ENCODE measurements at regions not wholly inside any gene's neighbourhood (a gene's known extent, or its start where the extent isn't known, plus 50 kb on each side); places are given as distances from the start of the nearest gene placed in this dataset.

DNA sequence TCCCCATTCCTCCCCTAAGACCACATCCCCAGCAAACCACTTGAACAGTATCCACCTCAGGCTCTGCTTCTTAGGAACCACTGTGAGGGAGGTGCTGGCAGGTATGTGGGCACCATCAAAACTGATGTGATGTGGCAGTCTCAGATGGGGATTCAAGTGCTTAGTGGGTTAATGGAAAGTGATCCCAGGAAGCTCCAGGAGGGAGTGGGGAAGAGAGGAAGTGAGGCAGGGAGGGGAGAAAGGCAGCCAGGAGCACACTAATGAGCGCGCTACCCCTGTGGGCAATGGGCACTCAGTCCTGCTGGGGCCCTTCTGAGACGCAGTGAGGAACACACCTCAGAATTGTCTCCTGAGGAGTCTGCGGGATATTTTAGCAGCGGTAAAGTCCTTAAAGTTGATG lies 263.1 kb upstream of the MOCS1 start:
- TF ChIP-seq, protein P1, sequence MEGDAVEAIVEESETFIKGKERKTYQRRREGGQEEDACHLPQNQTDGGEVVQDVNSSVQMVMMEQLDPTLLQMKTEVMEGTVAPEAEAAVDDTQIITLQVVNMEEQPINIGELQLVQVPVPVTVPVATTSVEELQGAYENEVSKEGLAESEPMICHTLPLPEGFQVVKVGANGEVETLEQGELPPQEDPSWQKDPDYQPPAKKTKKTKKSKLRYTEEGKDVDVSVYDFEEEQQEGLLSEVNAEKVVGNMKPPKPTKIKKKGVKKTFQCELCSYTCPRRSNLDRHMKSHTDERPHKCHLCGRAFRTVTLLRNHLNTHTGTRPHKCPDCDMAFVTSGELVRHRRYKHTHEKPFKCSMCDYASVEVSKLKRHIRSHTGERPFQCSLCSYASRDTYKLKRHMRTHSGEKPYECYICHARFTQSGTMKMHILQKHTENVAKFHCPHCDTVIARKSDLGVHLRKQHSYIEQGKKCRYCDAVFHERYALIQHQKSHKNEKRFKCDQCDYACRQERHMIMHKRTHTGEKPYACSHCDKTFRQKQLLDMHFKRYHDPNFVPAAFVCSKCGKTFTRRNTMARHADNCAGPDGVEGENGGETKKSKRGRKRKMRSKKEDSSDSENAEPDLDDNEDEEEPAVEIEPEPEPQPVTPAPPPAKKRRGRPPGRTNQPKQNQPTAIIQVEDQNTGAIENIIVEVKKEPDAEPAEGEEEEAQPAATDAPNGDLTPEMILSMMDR (IDR thresholded peaks at IDR 0.05; ENCODE audit: low read depth, low read length), result no peak
- DNase-seq (ENCODE audit: extremely low read depth, low read depth), result no peak

DNA sequence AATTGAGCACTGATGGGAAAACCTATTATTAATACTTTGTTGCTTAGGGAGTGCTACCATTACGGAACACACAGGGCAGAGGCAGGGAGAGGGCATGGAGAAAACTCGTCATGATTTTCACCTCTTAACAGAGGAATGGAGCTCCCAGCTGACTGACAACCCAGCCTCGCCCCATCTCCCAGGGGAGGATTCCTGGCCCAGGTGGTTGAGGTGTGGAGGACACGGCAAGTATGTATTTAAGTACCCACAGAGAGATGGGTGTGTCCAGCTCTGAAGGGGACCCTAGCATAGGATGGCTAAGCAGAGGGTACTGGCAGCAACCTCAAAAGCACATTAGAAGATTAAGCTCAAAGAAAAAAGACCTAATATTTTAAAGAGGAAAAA lies 261.9 kb upstream of the MOCS1 start:
- DNase-seq (ENCODE audit: extremely low read depth, low read depth), result no peak
- TF ChIP-seq, protein P1 (IDR thresholded peaks at IDR 0.05; ENCODE audit: low read depth, low read length), result no peak

DNA sequence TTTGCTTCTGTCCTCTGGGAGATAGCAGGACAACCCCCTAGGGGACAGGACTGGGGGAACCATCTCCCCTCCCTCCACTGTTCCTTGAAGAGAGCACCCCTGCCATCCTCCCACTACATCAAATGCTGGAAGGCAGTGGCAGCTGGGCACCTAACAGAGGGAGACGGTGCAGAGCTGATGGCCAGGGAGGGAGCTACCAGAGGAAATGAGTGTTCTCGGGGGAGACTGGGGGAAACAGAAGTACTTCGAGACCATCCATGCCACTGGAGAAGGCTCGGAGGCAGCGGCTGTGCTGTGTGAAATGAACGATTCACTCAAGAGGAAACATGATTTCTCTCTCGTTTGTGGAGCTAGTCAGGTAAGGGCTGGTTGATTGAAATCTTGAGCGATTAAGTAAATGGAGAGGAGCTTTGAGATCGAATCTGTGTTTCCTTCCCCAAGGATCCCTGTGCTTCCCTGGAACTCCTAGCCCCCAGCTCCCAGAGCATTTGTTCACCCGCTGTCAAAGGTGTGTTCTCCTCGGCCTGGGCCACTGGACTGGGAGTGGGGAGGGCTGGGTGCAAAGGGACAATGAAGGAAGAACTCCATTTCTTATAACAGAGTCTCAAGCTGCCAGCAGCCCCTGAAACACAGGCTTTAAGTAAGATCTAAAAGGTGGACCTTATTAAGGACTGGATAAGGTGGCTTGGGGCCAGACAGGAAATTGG lies 261.3 kb upstream of the MOCS1 start:
- no peak for DNase-seq (ENCODE audit: extremely low read depth, low read depth)
- TF ChIP-seq, protein P1 (IDR thresholded peaks at IDR 0.05; ENCODE audit: low read depth, low read length), result no peak

DNA sequence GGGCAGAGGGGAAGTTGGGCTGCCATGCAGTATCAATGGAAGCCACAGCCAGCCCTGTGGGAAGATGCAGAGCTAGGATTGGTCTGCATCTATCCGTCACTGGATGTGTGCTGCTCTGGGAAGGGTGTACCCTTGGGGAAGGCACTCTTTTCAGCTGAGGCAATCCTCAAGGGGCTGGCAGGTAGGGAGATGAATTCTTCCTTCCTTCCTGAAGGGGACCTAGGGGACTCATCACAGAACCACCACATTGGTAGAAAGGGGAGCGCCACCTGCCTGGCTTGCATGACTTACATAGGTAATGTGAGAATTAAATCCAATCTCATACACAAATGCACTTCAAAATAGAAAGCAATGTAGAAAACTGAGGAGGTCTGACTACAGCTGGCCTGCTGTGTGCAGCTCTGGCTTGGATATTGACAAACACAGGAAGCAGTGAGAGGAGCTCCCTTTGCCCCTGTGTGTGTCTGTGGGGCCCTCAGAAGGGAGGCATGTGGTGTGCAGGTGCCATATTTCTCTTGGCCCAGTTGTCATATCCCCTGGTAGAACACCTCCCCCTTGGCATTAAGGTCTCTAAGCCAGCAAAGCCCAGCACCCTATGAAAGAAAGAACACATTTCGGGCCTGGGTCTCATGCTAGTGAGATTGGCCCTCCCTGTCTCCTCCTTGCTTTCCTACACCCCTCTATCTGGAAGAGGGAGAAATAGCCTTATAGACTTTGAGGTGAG lies 260.3 kb upstream of the MOCS1 start:
- no peak for DNase-seq (ENCODE audit: extremely low read depth, low read depth)
- TF ChIP-seq, protein P1 (IDR thresholded peaks at IDR 0.05; ENCODE audit: low read depth, low read length), result no peak

DNA sequence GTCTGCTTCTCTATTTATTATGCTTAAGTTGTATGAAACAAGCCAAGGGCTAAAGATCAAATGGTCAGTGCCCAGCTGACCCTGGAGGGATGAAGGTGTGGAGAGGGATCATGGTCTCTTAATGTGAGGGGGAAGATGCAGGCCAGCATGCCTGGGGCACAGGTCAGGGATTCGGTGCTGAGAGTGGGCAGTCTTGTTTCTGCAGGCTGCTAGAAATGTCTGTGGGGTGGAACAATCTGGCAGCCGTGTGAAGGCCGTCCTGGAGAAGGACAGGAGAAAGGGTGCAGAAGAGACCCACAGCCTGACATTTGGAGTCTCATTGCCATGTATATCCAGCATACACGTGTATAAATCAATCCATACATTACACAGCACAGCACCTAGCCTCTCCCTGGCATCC lies 258.3 kb upstream of the MOCS1 start:
- TF ChIP-seq, protein P1 (IDR thresholded peaks at IDR 0.05; ENCODE audit: low read depth, low read length), result no peak

DNA sequence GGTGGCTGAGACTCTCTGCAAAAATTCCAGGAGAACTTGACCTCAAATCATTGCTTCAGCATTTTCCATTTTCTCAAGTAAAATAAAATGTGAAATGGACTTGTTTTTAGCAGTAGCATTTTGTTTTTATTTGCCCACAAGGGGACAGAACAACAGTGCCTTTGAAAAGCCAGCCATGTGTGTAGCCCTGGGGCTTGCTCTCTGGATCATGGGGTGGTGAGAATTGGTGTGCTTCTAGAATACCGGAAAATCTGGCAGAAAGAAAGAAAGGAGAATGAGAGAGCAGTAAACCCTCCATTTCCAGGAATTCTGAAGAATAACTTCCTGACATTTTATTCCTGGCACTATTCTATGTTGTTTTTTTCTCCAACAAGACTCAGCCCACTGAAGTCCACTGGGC lies 254.7 kb upstream of the MOCS1 start:
- TF ChIP-seq, protein P1 (IDR thresholded peaks at IDR 0.05; ENCODE audit: low read depth, low read length), result no peak
- no peak for DNase-seq (ENCODE audit: extremely low read depth, low read depth)

More for the DNA sequence above, 258.3 kb upstream of the MOCS1 start:
- no peak for DNase-seq (ENCODE audit: extremely low read depth, low read depth)

DNA sequence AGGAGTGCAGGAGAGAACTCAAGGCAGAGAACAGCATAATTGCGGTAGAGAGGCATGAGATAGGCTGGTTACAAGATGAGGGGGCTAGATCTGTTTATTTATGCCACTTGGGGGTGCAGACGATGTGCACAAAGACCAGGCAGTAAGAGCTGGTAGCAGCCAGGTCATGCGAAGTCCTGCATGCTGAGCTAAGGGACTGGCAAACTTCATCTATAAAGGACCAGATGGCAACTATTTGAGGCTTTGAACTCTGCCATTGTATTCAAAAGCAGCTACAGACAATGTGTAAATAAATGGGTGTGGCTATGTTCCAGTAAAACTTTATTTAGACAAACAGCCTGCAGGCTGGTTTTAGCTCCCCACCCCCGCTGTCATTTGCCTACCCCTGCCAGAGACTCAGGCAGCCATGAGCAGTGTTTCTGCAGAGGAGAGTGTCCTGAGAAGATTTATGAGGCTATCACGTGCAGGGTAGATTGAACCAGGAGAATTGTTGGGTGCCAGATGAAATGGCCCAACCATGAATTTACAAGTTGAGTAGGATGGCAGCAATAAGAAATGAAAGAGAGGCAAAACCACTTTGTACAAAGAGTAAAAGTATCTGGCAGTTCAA lies 253.4 kb upstream of the MOCS1 start:
- DNase-seq (ENCODE audit: extremely low read depth, low read depth), result no peak
- TF ChIP-seq, protein P1 (IDR thresholded peaks at IDR 0.05; ENCODE audit: low read depth, low read length), result no peak
